HCT116 (cell line): ENCODE measurements at regions not wholly inside any gene's neighbourhood (a gene's known extent, or its start where the extent isn't known, plus 50 kb on each side); places are given as distances from the start of the nearest gene placed in this dataset.

Source experiments
- ATAC-seq: fragments of 200-7000 bp; cut with Tn5 transposase; 2 replicates; pipeline ENCODE4 v1.9.1; 2020; ENCODE audit warnings: mild to moderate bottlenecking, moderate library complexity
- BruUV-seq: library from RNA; stranded (reverse); fragments of 400-500 nt; replicated peaks from 2 replicates; lab custom pipeline; 2021; lab: Mats Ljungman, UMichigan
- CTCF ChIA-PET: fragments of 300-600 bp; sonication (Branson Sonifier 250); formaldehyde crosslinking; loops from one replicate; lab custom pipeline; 2021; ENCODE audit warnings: antibody characterized with exemption; lab: Charles Lee
- POLR2A ChIA-PET: fragments of 300-600, 350-600 bp; sonication (Branson Sonifier 250); formaldehyde crosslinking; loops from one replicate; lab custom pipeline; 2021; ENCODE audit warnings: antibody characterized with exemption; lab: Charles Lee
- RAD21 ChIA-PET, 2 experiments: fragments of 300-600 bp; sonication (Branson Sonifier 250); formaldehyde crosslinking; loops; one replicate each; lab custom pipeline; 2023; ENCODE audit warnings: low total read pairs in 2 of 2; ENCODE audit not compliant: uncharacterized antibody in 2 of 2, unreplicated experiment in 2 of 2, low non-redundant PET in 1 of 2; lab: Charles Lee
- DNase-seq: peaks from one replicate; pipeline ENCODE4 v3.0.0-alpha.2; 2010; ENCODE audit warnings: low read depth, low spot score
- H2AFZ ChIP-seq: fragments of 200-600 bp; shearing (Covaris generic), sonication (generic); 2 replicates; pipeline ENCODE4 v1.6.1; 2017; ENCODE audit warnings: low read depth, mixed run types, mixed read lengths, antibody characterized with exemption, low read length; ENCODE audit not compliant: poor library complexity, severe bottlenecking
- H3K27ac ChIP-seq: 2 replicates; pipeline ENCODE4 v1.5.1; 2012; ENCODE audit warnings: low read depth, low read length
- H3K27me3 ChIP-seq: fragments of 200-600 bp; sonication (generic); 2 replicates; pipeline ENCODE4 v1.6.1; 2016; ENCODE audit warnings: mixed run types, low read length, mixed read lengths; ENCODE audit not compliant: insufficient read depth
- H3K36me3 ChIP-seq, 2 experiments: fragments of 200-500 bp in 1 of 2; fragments of 200-600 bp in 1 of 2; sonication (Bioruptor generic) in 1 of 2; sonication (generic) in 1 of 2; 2 replicates each; pipeline versions ENCODE4 v1.5.1 to v1.6.1; 2014 to 2016; ENCODE audit warnings: low read length in 2 of 2, inconsistent platforms in 1 of 2, mixed read lengths in 1 of 2, mixed run types in 1 of 2; ENCODE audit not compliant: insufficient read depth in 2 of 2, control insufficient read depth in 1 of 2
- H3K4me1 ChIP-seq, 2 experiments: fragments of 200-600 bp in 1 of 2; sonication (generic) in 1 of 2; 2 replicates each; pipeline versions ENCODE4 v1.5.1 to v1.6.1; 2012 to 2017; ENCODE audit warnings: low read length in 2 of 2, inconsistent platforms in 1 of 2, mild to moderate bottlenecking in 1 of 2, mixed read lengths in 1 of 2, mixed run types in 1 of 2, moderate library complexity in 1 of 2; ENCODE audit not compliant: insufficient read depth in 2 of 2, control insufficient read depth in 1 of 2
- H3K4me2 ChIP-seq: fragments of 200-600 bp; sonication (generic); 2 replicates; pipeline ENCODE4 v1.6.1; 2017; ENCODE audit warnings: mixed run types, low read length, mixed read lengths
- H3K4me3 ChIP-seq, 2 experiments: fragments of 200-600 bp in 1 of 2; sonication (generic) in 1 of 2; replicated peaks in 1 of 2; 2 replicates each; pipeline ENCODE4 v1.5.1; 2011 to 2016; ENCODE audit warnings: low read length in 2 of 2, control low read depth in 1 of 2, low read depth in 1 of 2, mild to moderate bottlenecking in 1 of 2, mixed read lengths in 1 of 2, mixed run types in 1 of 2
- H3K79me2 ChIP-seq: fragments of 200-600 bp; sonication (generic); 2 replicates; pipeline ENCODE4 v1.6.1; 2017; ENCODE audit warnings: mild to moderate bottlenecking, mixed run types, low read length, moderate library complexity, mixed read lengths; ENCODE audit not compliant: insufficient read depth
- H3K9ac ChIP-seq: fragments of 200-600 bp; sonication (generic); 2 replicates; pipeline ENCODE4 v1.6.1; 2016; ENCODE audit warnings: low read length, mixed read lengths
- H3K9me2 ChIP-seq: fragments of 200-600 bp; sonication (generic), shearing (Covaris generic); 2 replicates; pipeline ENCODE4 v1.6.1; 2017; ENCODE audit warnings: mixed run types, mild to moderate bottlenecking, moderate library complexity; ENCODE audit not compliant: insufficient read depth
- H3K9me3 ChIP-seq, 2 experiments: fragments of 200-500 bp in 1 of 2; fragments of 200-600 bp in 1 of 2; sonication (Bioruptor generic) in 1 of 2; sonication (generic) in 1 of 2; 2 replicates each; pipeline ENCODE4 v1.6.1; 2014 to 2017; ENCODE audit warnings: low read length in 2 of 2, mixed read lengths in 2 of 2, inconsistent platforms in 1 of 2, low read depth in 1 of 2, mild to moderate bottlenecking in 1 of 2, mixed run types in 1 of 2, moderate library complexity in 1 of 2; ENCODE audit not compliant: control insufficient read depth in 1 of 2, insufficient read depth in 1 of 2
- H4K20me1 ChIP-seq: fragments of 200-600 bp; sonication (generic), shearing (Covaris generic); 2 replicates; pipeline ENCODE4 v1.6.1; 2017; ENCODE audit warnings: mixed run types, mild to moderate bottlenecking, moderate library complexity; ENCODE audit not compliant: insufficient read depth
- CBX3 ChIP-seq: IDR thresholded peaks from 2 replicates; pipeline ENCODE4 v1.6.1; 2012; ENCODE audit warnings: low read depth
- CEBPB ChIP-seq: IDR thresholded peaks from 2 replicates; pipeline ENCODE4 v1.6.1; 2012; ENCODE audit warnings: low read depth
- EGR1 ChIP-seq: IDR thresholded peaks from 2 replicates; pipeline ENCODE4 v1.6.1; 2012; ENCODE audit warnings: low read depth
- ELF1 ChIP-seq: IDR thresholded peaks from 2 replicates; pipeline ENCODE4 v1.6.1; 2012; ENCODE audit warnings: low read depth, borderline replicate concordance
- EZH2 ChIP-seq: fragments of 200-600 bp; sonication (generic); IDR thresholded peaks from 2 replicates; pipeline ENCODE4 v1.6.1; 2017; ENCODE audit warnings: antibody characterized with exemption, mixed run types
- EZH2phosphoT487 ChIP-seq: fragments of 200-600 bp; IDR thresholded peaks from 2 replicates; pipeline ENCODE4 v1.6.1; 2018; ENCODE audit warnings: antibody characterized with exemption, borderline replicate concordance
- FOSL1 ChIP-seq: IDR thresholded peaks from 2 replicates; pipeline ENCODE4 v1.6.1; 2012; ENCODE audit warnings: low read depth
- POLR2AphosphoS5 ChIP-seq: IDR thresholded peaks from 2 replicates; pipeline ENCODE4 v1.6.1; 2011; ENCODE audit warnings: mild to moderate bottlenecking, low read depth, low read length, moderate library complexity
- SP1 ChIP-seq: IDR thresholded peaks from 2 replicates; pipeline ENCODE4 v1.6.1; 2012; ENCODE audit warnings: low read depth
- ZFX ChIP-seq: fragments of 450-650 bp; IDR thresholded peaks from 2 replicates; pipeline ENCODE4 v1.6.1; 2017
- intact Hi-C: fragments of 100-400 bp; cut with micrococcal nuclease; formaldehyde crosslinking; loops from 2 replicates; pipeline ENCODE4 v1.10.0; 2022
- TF ChIP-seq, protein P1 (sequence below): IDR thresholded peaks from 2 replicates; pipeline ENCODE4 v1.6.1; 2012
- TF ChIP-seq, protein P2 (sequence below), 3 experiments: fragments of 200-600 bp in 1 of 3; sonication (generic) in 1 of 3; IDR thresholded peaks in 2 of 3; conservative IDR thresholded peaks in 1 of 3; 2 replicates each; pipeline ENCODE4 v1.5.1; 2012 to 2017; ENCODE audit warnings: low read depth in 2 of 3, low read length in 2 of 3, antibody characterized with exemption in 1 of 3, borderline replicate concordance in 1 of 3, control low read depth in 1 of 3, mild to moderate bottlenecking in 1 of 3, mixed read lengths in 1 of 3, mixed run types in 1 of 3, moderate library complexity in 1 of 3; ENCODE audit not compliant: insufficient read depth in 1 of 3
- TF ChIP-seq, protein P3 (sequence below): IDR thresholded peaks from 2 replicates; pipeline ENCODE4 v1.6.1; 2011; ENCODE audit warnings: mild to moderate bottlenecking, low read length, moderate library complexity; ENCODE audit not compliant: insufficient replicate concordance; ENCODE audit errors: extremely low read depth
- TF ChIP-seq, protein P4 (sequence below): IDR thresholded peaks from 2 replicates; pipeline ENCODE4 v1.6.1; 2012; ENCODE audit warnings: low read depth

DNA sequence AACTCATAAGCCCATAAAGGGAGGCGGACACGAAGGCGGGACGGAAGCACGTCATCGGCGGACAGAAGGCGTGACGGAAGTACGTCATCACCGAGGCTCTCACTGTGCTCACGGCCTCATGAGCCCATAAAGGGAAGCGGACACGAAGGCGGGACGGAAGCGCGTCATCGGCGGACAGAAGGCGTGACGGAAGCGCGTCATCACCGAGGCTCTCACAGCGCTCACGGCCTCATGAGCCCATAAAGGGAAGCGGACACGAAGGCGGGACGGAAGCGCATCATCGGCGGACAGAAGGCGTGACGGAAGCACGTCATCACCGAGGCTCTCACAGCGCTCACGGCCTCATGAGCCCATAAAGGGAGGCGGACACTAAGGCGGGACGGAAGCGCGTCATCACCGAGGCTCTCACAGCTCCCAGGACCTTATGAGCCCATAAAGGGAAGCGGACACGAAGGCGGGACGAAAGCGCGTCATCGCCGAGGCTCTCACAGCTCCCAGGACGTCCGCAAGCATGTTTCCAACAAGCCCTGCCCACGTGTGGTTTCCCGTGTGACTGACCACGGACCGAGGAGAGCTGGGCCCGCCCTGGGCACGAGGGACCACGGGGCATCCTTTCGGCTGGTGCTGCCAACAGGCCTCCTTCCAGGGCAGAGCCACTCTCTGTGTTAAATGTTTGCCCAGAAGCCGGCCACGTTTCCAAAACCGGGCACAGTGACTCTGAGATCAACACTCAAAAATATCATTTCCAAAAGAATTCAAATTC lies 182.7 kb upstream of the SALL3 start:
- H3K27ac ChIP-seq: no peak overlapping the region
- intact Hi-C loops: no loop called here
- ChIA-PET POLR2A (no interaction called here), CTCF (no interaction called here), RAD21 (no interaction called here)
- H3K4me2 ChIP-seq: no peak overlapping the region
- H3K36me3 ChIP-seq: no peaks in the 10 kb centered on the region
- no peak overlapping the region for H3K4me3 ChIP-seq
- no peaks in the 10 kb centered on the region for H3K9me3 ChIP-seq
- H2AFZ ChIP-seq: no peak overlapping the region
- BruUV-seq: no TSS peak
- H3K27me3 ChIP-seq: peaks cover 6% of the 10 kb centered on the region; the same call in 1 of the 2 replicates
- H3K9ac ChIP-seq: no peak overlapping the region
- H4K20me1 ChIP-seq: no peaks in the 10 kb centered on the region
- ATAC-seq (no peak), DNase-seq (no peak)
- H3K9me2 ChIP-seq: no peaks in the 10 kb centered on the region
- no peaks in the 10 kb centered on the region for H3K79me2 ChIP-seq
- TF ChIP-seq CBX3: no peak
- TF ChIP-seq, protein P1, sequence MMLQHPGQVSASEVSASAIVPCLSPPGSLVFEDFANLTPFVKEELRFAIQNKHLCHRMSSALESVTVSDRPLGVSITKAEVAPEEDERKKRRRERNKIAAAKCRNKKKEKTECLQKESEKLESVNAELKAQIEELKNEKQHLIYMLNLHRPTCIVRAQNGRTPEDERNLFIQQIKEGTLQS: no peak
- TF ChIP-seq, protein P2, sequence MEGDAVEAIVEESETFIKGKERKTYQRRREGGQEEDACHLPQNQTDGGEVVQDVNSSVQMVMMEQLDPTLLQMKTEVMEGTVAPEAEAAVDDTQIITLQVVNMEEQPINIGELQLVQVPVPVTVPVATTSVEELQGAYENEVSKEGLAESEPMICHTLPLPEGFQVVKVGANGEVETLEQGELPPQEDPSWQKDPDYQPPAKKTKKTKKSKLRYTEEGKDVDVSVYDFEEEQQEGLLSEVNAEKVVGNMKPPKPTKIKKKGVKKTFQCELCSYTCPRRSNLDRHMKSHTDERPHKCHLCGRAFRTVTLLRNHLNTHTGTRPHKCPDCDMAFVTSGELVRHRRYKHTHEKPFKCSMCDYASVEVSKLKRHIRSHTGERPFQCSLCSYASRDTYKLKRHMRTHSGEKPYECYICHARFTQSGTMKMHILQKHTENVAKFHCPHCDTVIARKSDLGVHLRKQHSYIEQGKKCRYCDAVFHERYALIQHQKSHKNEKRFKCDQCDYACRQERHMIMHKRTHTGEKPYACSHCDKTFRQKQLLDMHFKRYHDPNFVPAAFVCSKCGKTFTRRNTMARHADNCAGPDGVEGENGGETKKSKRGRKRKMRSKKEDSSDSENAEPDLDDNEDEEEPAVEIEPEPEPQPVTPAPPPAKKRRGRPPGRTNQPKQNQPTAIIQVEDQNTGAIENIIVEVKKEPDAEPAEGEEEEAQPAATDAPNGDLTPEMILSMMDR (IDR thresholded peaks at IDR 0.05 in 2 of 3, conservative IDR thresholded peaks at IDR 0.05 in 1 of 3; ENCODE audit: borderline replicate concordance in 1 of 3, insufficient read depth in 1 of 3, low read depth in 2 of 3, low read length in 2 of 3): no peak
- no peak for TF ChIP-seq EGR1
- TF ChIP-seq, protein P3, sequence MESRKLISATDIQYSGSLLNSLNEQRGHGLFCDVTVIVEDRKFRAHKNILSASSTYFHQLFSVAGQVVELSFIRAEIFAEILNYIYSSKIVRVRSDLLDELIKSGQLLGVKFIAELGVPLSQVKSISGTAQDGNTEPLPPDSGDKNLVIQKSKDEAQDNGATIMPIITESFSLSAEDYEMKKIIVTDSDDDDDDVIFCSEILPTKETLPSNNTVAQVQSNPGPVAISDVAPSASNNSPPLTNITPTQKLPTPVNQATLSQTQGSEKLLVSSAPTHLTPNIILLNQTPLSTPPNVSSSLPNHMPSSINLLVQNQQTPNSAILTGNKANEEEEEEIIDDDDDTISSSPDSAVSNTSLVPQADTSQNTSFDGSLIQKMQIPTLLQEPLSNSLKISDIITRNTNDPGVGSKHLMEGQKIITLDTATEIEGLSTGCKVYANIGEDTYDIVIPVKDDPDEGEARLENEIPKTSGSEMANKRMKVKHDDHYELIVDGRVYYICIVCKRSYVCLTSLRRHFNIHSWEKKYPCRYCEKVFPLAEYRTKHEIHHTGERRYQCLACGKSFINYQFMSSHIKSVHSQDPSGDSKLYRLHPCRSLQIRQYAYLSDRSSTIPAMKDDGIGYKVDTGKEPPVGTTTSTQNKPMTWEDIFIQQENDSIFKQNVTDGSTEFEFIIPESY: no peak
- TF ChIP-seq SP1: no peak
- TF ChIP-seq FOSL1: no peak
- no peak for TF ChIP-seq ELF1
- TF ChIP-seq EZH2: no peak
- TF ChIP-seq POLR2AphosphoS5: no peak
- TF ChIP-seq, protein P4, sequence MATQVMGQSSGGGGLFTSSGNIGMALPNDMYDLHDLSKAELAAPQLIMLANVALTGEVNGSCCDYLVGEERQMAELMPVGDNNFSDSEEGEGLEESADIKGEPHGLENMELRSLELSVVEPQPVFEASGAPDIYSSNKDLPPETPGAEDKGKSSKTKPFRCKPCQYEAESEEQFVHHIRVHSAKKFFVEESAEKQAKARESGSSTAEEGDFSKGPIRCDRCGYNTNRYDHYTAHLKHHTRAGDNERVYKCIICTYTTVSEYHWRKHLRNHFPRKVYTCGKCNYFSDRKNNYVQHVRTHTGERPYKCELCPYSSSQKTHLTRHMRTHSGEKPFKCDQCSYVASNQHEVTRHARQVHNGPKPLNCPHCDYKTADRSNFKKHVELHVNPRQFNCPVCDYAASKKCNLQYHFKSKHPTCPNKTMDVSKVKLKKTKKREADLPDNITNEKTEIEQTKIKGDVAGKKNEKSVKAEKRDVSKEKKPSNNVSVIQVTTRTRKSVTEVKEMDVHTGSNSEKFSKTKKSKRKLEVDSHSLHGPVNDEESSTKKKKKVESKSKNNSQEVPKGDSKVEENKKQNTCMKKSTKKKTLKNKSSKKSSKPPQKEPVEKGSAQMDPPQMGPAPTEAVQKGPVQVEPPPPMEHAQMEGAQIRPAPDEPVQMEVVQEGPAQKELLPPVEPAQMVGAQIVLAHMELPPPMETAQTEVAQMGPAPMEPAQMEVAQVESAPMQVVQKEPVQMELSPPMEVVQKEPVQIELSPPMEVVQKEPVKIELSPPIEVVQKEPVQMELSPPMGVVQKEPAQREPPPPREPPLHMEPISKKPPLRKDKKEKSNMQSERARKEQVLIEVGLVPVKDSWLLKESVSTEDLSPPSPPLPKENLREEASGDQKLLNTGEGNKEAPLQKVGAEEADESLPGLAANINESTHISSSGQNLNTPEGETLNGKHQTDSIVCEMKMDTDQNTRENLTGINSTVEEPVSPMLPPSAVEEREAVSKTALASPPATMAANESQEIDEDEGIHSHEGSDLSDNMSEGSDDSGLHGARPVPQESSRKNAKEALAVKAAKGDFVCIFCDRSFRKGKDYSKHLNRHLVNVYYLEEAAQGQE: no peak
- TF ChIP-seq ZFX: no peak
- TF ChIP-seq EZH2phosphoT487: no peak
- TF ChIP-seq CEBPB: no peak
- peaks cover 0 to 5% of the 10 kb centered on the region in 2 experiments; a peak in 2 of 4 replicates for H3K4me1 ChIP-seq
